ENCODE measurements at regions not wholly inside any gene's neighbourhood (a gene's known extent, or its start where the extent isn't known, plus 50 kb on each side); places are given as distances from the start of the nearest gene placed in this dataset.

GRCh38 chr6:113004470-113005270, 657.5 kb downstream of the RFPL4B start:
- Histone ChIP-seq H3K27ac (no peak overlapping the region), H3K27me3 (no peaks in the 10 kb centered on the region), H3K9me3 (no peaks in the 10 kb centered on the region), H3K4me1 (no peaks in the 10 kb centered on the region), H3K36me3 (no peaks in the 10 kb centered on the region), H3K4me3 (no peak overlapping the region)
- no peak for DNase-seq (ENCODE audit: low spot score)
- TF ChIP-seq CTCF (IDR thresholded peaks at IDR 0.05), result no peak

- DNase-seq (ENCODE audit: low spot score), result no peak
- Histone ChIP-seq H3K4me1 (peaks cover 0 to 4% of the 10 kb centered on the region in 2 donors), H3K9me3 (no peaks in the 10 kb centered on the region), H3K27ac (no peak overlapping the region), H3K27me3 (no peaks in the 10 kb centered on the region), H3K36me3 (no peaks in the 10 kb centered on the region), H3K4me3 (no peak overlapping the region)
- TF ChIP-seq CTCF (IDR thresholded peaks at IDR 0.05), result no peak
Observed at GRCh38 chr6:113006494-113006893, 659.4 kb downstream of the RFPL4B start.

- DNase-seq (ENCODE audit: low spot score), result no peak
- Histone ChIP-seq H3K4me3 (no peak overlapping the region), H3K4me1 (peaks cover 0 to 6% of the 10 kb centered on the region in 2 donors), H3K36me3 (no peaks in the 10 kb centered on the region), H3K9me3 (no peaks in the 10 kb centered on the region), H3K27ac (no peak overlapping the region), H3K27me3 (no peaks in the 10 kb centered on the region)
- no peak for TF ChIP-seq CTCF (IDR thresholded peaks at IDR 0.05)
Observed at GRCh38 chr6:113009682-113010081, 662.6 kb downstream of the RFPL4B start.

GRCh38 chr6:113010196-113010989, 663.3 kb downstream of the RFPL4B start:
- no peak for DNase-seq (ENCODE audit: low spot score)
- no peaks in the 10 kb centered on the region for H3K9me3 ChIP-seq
- no peak overlapping the region for H3K4me3 ChIP-seq
- peaks cover 0 to 6% of the 10 kb centered on the region in 2 donors for H3K4me1 ChIP-seq
- H3K27ac ChIP-seq, result no peak overlapping the region
- H3K36me3 ChIP-seq, result no peaks in the 10 kb centered on the region
- no peaks in the 10 kb centered on the region for H3K27me3 ChIP-seq
- no peak for TF ChIP-seq CTCF (IDR thresholded peaks at IDR 0.05)

- DNase-seq (ENCODE audit: low spot score), result no peak
- Histone ChIP-seq H3K27ac (no peak overlapping the region), H3K4me1 (peaks cover 0 to 6% of the 10 kb centered on the region in 2 donors), H3K4me3 (no peak overlapping the region), H3K36me3 (no peaks in the 10 kb centered on the region), H3K27me3 (no peaks in the 10 kb centered on the region), H3K9me3 (no peaks in the 10 kb centered on the region)
- no peak for TF ChIP-seq CTCF (IDR thresholded peaks at IDR 0.05)
Observed at GRCh38 chr6:113011389-113011788, 664.3 kb downstream of the RFPL4B start.
